Activated CD8-positive, alpha-beta memory T cell treated with anti-CD3 and anti-CD28 coated beads for 48 hours (primary cell): ENCODE measurements at regions not wholly inside any gene's neighbourhood (a gene's known extent, or its start where the extent isn't known, plus 50 kb on each side); places are given as distances from the start of the nearest gene placed in this dataset.

Experiments used
- DNase-seq, 3 experiments: peaks; one replicate each; pipeline ENCODE4 v3.0.0-alpha.2; 2020; ENCODE audit warnings: low read depth in 2 of 3, low spot score in 2 of 3

DNA sequence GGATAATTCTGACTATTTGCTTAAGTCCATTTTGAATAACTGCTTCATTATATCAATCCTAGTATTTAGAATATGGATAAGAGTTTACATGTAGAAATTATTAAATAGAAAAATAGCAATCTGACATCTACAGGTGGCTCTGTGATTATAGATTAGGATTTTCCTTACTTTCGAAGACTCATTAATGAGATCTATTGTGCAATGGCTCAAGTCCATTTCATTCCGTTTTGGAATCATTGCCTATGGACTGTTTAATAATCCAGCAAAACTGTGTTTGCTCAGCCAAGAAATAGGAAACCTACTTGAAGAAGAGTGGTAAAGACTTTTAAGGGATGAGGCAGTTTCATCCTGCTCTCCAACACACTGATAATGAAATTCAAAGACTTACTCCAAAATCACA is 67.8 kb upstream of the SSTR1 start:
- no peak for DNase-seq

DNA sequence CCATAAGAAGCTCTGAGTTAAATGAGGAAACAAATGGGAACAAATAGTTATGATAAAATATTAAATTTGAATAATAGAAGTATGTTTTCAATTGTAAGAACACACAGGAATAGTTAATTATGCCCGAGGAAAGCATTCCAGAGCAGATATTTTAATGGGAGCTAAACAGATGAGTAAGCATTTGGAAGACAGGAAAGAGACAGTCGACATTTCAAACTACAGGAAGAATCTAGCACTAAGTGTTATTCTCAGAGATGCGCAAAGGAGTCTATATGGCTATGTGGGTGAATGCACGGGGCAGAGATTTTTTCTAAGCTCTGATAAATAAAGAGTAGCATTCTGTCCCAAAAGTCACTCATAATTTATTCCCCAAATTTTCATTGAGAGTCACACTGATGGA is 64.5 kb upstream of the SSTR1 start:
- DNase-seq: no peak

DNA sequence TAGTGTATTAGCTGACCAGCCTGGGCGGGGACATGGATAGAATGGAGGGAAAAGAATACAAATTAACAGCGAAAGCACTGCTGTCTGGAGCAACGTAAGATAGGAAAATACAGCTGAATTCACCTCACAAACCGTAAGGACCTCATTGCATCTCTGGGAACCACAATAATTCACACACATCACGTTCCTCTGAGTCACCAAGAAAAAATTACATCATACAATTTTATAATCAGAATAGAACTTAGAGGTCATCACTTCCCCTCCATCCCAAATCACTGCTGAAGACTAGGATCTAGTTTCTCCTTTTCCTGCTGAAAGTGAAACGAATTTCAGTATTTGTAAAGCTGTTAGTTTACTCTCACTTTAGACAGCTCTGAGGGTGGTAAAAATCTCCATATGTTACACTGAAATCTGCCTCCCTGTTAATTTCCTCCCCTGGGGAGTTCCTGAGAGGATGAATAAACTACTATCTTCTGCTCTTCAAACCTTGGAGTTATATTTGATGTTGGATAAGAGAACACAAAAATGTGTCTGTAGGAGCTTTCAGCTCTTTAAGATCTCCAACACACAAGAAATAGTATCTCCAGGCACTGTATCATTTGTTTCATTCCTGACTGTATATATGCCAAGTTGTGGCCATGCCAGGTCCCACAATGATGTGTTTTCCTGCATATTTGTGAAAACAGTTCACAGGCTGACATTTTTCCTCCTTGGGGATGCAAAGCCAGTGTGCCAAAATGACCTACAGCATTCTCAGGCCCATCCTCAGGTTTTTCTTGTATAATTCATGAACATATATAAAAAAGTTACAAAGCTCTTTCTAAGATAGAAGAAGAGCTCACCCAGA is 63.8 kb upstream of the SSTR1 start:
- no peak for DNase-seq

DNA sequence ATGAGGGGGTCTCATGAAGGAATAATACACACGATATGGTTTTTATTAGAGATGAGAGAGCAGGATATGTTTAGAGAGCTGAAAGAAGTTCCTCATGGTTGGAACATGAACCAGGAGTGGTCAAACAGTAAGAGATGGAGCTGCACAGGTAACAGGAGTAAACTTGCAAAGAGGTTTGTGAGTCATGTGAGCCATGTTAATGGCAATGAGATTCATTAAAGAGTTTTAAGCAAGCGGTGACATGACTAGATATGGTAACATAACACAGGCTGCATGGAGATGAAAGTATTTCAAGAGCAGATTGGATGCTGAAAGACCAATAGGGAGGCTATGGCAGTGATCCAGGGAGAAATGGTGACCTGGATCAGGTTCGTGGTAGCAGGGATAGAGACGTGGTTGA is 62.6 kb upstream of the SSTR1 start:
- DNase-seq: no peak

DNA sequence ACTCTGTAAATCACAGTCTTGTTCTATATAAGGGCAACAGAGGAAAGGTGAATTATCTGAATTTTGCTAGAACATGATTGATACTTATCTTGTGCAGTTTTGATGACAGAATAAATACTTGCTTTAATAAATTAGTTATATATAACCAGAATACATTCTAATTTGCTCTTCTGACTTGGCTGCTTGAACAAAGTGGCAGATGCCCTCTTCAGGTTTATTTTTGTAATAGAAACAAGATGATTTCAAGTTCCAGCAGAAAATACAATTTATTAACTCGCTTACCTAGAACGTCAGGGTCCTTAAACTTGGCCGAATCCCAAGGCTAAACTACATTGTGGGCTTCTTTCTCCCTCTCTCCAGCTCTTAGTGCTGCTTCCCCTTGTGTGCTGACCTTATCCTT is 57.6 kb upstream of the SSTR1 start:
- DNase-seq: no peak
